Osteoblast (primary cell): ENCODE measurements at regions not wholly inside any gene's neighbourhood (a gene's known extent, or its start where the extent isn't known, plus 50 kb on each side); places are given as distances from the start of the nearest gene placed in this dataset.
"Not testable (repeated sequence)": the region's sequence is repeated elsewhere in the genome, so short reads cannot be mapped to it uniquely, and the experiment has no call there.

Source experiments
- DNase-seq: peaks from one replicate; pipeline ENCODE4 v3.0.0; 2011; ENCODE audit warnings: low spot score, mixed read lengths; ENCODE audit not compliant: insufficient read length; ENCODE audit errors: missing footprints
- H2AFZ ChIP-seq: 2 replicates; pipeline ENCODE4 v1.6.0; 2011; ENCODE audit warnings: mild to moderate bottlenecking, low read length
- H3K27ac ChIP-seq: 2 replicates; pipeline ENCODE4 v1.5.1; 2011; ENCODE audit warnings: mild to moderate bottlenecking, low read depth, low read length, moderate library complexity
- H3K27me3 ChIP-seq: 2 replicates; pipeline ENCODE4 v1.6.0; 2012; ENCODE audit warnings: mild to moderate bottlenecking, control low read depth, inconsistent platforms, low read length, moderate library complexity; ENCODE audit not compliant: insufficient read depth
- H3K36me3 ChIP-seq: 2 replicates; pipeline ENCODE4 v1.5.1; 2011; ENCODE audit warnings: mild to moderate bottlenecking, low read length, control low read depth, moderate library complexity; ENCODE audit not compliant: insufficient read depth
- H3K4me1 ChIP-seq: 2 replicates; pipeline ENCODE4 v1.5.1; 2011; ENCODE audit warnings: mild to moderate bottlenecking, low read length, control low read depth, moderate library complexity; ENCODE audit not compliant: insufficient read depth
- H3K4me2 ChIP-seq: 2 replicates; pipeline ENCODE4 v1.6.0; 2011; ENCODE audit warnings: mild to moderate bottlenecking, low read length; ENCODE audit not compliant: insufficient read depth
- H3K4me3 ChIP-seq: fragments of 200-600 bp; sonication (generic); 3 replicates; pipeline ENCODE4 v1.5.1; 2012; ENCODE audit warnings: mild to moderate bottlenecking, low read length, inconsistent platforms; ENCODE audit not compliant: insufficient read depth
- H3K79me2 ChIP-seq: 2 replicates; pipeline ENCODE4 v1.6.0; 2012; ENCODE audit warnings: mild to moderate bottlenecking, low read length, control low read depth, inconsistent platforms; ENCODE audit not compliant: insufficient read depth
- H3K9me3 ChIP-seq: 2 replicates; pipeline ENCODE4 v1.5.1; 2011; ENCODE audit warnings: low read depth, low read length, control low read depth
- H4K20me1 ChIP-seq: 2 replicates; pipeline ENCODE4 v1.6.0; 2012; ENCODE audit warnings: mild to moderate bottlenecking, low read length, control low read depth; ENCODE audit not compliant: insufficient read depth
- TF ChIP-seq, protein P1 (sequence below): IDR thresholded peaks from 2 replicates; pipeline ENCODE4 v1.5.1; 2011; ENCODE audit warnings: mild to moderate bottlenecking, low read depth, low read length, moderate library complexity; ENCODE audit errors: extremely low read depth

DNA sequence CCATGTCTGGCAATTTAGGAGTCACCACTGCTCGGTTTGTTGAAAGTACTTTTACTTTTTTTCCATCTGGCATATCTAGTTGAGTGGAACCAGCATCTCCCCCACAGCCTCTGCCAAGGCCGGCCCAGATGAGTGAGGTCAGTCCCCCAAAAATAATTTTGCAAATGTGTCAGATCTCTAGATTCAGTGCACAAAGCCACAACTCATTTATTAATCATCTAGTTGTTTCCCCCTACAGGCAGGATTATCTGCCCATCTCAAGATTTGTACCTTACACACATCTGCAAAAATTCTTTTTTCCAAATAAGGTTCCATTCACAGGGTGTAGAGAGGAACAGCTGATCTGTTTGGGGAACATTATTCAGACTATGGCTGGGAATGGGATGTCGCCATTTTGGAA is 174.0 kb upstream of the MXRA5 start:
- no peak overlapping the region for H3K4me3 ChIP-seq
- H3K9me3 ChIP-seq = no peaks in the 10 kb centered on the region
- peak overlapping the region; percentile 99 for H3K27ac ChIP-seq
- TF ChIP-seq, protein P1, sequence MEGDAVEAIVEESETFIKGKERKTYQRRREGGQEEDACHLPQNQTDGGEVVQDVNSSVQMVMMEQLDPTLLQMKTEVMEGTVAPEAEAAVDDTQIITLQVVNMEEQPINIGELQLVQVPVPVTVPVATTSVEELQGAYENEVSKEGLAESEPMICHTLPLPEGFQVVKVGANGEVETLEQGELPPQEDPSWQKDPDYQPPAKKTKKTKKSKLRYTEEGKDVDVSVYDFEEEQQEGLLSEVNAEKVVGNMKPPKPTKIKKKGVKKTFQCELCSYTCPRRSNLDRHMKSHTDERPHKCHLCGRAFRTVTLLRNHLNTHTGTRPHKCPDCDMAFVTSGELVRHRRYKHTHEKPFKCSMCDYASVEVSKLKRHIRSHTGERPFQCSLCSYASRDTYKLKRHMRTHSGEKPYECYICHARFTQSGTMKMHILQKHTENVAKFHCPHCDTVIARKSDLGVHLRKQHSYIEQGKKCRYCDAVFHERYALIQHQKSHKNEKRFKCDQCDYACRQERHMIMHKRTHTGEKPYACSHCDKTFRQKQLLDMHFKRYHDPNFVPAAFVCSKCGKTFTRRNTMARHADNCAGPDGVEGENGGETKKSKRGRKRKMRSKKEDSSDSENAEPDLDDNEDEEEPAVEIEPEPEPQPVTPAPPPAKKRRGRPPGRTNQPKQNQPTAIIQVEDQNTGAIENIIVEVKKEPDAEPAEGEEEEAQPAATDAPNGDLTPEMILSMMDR = no peak
- H3K79me2 ChIP-seq = no peaks in the 10 kb centered on the region
- DNase-seq = no peak
- H3K4me1 ChIP-seq = peaks cover 48% of the 10 kb centered on the region
- no peaks in the 10 kb centered on the region for H4K20me1 ChIP-seq
- H3K36me3 ChIP-seq = no peaks in the 10 kb centered on the region
- H3K27me3 ChIP-seq = no peaks in the 10 kb centered on the region
- no peak overlapping the region for H2AFZ ChIP-seq
- H3K4me2 ChIP-seq = peak overlapping the region; percentile 54

DNA sequence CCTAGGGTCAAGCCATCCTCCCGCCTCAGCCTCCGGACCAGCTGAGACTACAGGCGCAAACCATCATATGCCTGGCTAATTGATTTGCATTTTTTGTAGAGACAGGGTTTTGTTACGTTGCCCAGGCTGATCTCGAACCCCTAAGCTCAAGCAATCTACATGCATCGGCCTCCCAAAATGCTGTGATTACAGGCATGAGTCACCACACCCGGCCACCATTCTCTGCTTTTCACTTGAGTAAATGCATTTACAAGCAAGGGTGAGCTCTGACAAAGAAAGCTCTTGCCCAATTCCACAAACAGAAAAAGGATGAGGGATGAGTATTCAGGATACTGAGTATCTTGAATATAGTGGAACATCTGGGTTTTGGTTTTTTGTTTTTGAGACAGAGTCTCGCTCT is 172.9 kb upstream of the MXRA5 start:
- H4K20me1 ChIP-seq, H3K9me3 ChIP-seq, H3K27me3 ChIP-seq, H3K79me2 ChIP-seq, H3K36me3 ChIP-seq, H2AFZ ChIP-seq: not testable (repeated sequence)
- Histone ChIP-seq H3K4me1 (peaks cover 48% of the 10 kb centered on the region), H3K4me3 (peak overlapping the region; percentile 42), H3K4me2 (peak overlapping the region; percentile 68), H3K27ac (peak overlapping the region; percentile 99)
- peak; percentile 1 for DNase-seq

DNA sequence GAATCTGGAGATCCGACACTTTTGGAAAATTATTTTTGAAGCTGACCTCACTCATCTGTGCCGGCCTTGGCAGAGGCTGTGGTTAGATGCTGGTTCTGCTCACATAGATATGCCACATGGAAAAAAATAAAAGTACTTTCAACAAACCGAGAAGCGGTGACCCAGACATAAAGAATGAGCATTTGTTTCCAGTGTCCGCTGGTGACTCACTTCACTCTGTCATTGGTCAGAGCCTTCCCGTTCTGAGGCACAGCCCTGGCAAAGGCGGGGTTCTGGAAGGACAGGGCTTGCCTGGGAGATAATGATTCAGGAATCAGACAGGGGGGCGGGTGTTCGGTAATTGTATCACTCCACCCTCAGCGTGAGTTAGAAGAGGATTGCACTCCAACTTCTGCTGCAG is 172.4 kb upstream of the MXRA5 start:
- TF ChIP-seq, protein P1 = no peak
- Histone ChIP-seq H3K4me2 (peak overlapping the region; percentile 68), H3K27ac (peak overlapping the region; percentile 99), H2AFZ (peak overlapping the region; percentile 37), H3K4me1 (peaks cover 48% of the 10 kb centered on the region), H4K20me1 (no peaks in the 10 kb centered on the region), H3K9me3 (no peaks in the 10 kb centered on the region), H3K79me2 (no peaks in the 10 kb centered on the region), H3K4me3 (peak overlapping the region; percentile 42), H3K36me3 (no peaks in the 10 kb centered on the region), H3K27me3 (no peaks in the 10 kb centered on the region)
- peak; percentile 64 for DNase-seq

DNA sequence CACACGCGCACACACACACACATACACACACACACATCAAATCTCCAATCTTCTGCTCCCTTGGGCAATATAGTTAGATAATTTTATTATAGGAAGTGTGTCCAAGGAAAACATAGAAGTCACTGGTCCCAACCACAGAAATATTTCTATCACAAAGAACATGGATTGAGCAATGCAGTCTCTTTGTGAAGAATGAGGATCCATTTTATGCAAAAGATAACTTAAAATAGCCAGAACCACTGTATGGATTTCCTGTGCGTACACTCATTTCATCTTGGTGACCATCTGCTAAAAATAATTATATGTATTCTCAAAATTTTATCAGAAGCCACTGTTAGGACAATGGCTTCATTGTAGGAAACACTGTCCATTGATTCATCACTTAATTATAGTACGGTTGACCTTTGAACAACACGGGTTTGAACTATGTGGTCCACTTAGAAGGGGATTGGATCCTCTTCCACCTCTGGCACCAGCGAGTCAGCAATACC is 169.6 kb upstream of the MXRA5 start:
- Histone ChIP-seq H3K36me3 (no peaks in the 10 kb centered on the region), H4K20me1 (no peaks in the 10 kb centered on the region), H3K27me3 (no peaks in the 10 kb centered on the region), H2AFZ (no peak overlapping the region), H3K4me2 (peak overlapping the region; percentile 39), H3K4me3 (no peak overlapping the region), H3K79me2 (no peaks in the 10 kb centered on the region), H3K9me3 (no peaks in the 10 kb centered on the region), H3K4me1 (peaks cover 33% of the 10 kb centered on the region), H3K27ac (peak overlapping the region; percentile 88)
- TF ChIP-seq, protein P1 = no peak
- DNase-seq = no peak
